ENCODE measurements at regions not wholly inside any gene's neighbourhood (a gene's known extent, or its start where the extent isn't known, plus 50 kb on each side); places are given as distances from the start of the nearest gene placed in this dataset.
"Not testable (repeated sequence)": the region's sequence is repeated elsewhere in the genome, so short reads cannot be mapped to it uniquely, and the experiment has no call there.

DNA sequence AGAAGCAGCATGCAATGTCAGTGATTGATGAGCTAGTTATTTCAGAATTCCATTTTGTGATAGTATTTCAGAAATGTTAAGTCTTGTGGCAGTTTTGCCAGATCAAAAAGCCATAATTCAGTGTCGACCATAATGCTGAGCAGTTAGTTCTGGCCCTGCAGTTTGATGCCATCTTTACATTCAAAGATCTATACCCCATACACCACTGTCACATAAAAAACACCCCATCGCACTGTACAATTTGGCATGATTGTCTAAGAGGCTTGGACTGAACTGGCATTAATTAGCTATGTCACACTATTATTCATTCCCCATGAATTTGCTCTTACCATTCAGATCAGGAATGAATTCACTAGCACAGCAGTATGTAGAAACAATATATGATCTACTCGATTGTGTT is 127.7 kb upstream of the EPHA3 start:
- no peak for DNase-seq

DNA sequence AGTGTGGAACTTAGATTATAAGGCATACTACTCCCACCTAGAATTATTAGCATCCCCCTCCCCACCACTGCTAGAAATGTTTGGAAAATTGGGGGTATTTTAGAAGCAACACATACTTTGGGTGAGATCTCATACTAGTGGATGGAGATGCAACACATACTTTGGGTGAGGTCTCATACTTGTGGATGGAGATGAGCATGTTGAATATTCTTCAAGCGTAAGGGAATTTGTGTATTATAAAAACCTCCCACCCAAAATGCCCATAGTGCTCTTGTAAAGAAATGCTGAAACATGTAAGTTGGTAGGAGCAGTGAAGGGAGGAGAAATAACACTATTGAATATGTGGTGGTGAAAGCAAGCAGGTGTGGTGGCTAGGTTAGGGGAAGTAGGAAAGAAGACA is 124.0 kb upstream of the EPHA3 start:
- no peak for DNase-seq

GRCh38 chr3:88984256-88984655 is 123.2 kb upstream of the EPHA3 start:
- DNase-seq: no peak

DNA sequence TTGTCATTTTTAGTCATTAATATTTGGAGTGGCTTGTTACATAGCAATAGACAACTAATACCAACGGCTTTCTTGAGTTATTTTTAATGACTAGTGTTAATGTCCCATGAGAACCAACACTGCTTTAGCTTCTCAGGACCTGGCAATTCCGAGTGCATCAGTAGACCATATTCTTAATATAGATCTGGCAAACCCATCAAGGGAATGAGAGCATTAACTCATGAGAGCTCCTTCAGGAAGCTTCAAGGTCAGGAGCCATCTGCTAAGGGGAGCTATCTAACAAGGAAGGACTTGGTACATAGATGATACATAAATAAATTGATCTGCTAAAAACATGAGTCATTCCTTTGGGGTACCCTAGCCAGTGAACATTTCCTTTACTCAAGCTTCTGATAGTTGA is 122.6 kb upstream of the EPHA3 start:
- DNase-seq: no peak

DNA sequence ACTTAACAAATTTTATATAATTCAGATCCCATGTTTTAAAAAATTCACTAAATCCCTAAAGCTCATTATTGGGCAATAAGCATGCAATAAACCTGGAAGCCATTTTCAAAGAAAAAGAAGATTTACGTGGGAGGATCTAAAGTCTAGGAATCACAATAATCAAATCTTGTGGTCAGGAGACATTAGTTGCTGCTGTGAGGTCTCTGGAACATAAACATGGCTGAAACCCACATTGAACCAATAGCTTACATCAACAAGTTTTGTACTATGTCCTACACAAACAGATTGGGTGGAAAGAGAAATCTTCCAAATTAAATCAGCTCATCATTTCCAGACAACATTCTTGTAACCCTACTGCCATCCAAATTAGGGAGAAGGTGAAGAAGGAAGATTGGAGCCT is 121.9 kb upstream of the EPHA3 start:
- DNase-seq: no peak

GRCh38 chr3:88986834-88987233 is 120.6 kb upstream of the EPHA3 start:
- DNase-seq: no peak

GRCh38 chr3:88987776-88988175 is 119.6 kb upstream of the EPHA3 start:
- DNase-seq: no peak

GRCh38 chr3:88988906-88989305 is 118.5 kb upstream of the EPHA3 start:
- no peak for DNase-seq

- no peak for DNase-seq
Measured at GRCh38 chr3:88991496-88991895, 115.9 kb upstream of the EPHA3 start.

DNA sequence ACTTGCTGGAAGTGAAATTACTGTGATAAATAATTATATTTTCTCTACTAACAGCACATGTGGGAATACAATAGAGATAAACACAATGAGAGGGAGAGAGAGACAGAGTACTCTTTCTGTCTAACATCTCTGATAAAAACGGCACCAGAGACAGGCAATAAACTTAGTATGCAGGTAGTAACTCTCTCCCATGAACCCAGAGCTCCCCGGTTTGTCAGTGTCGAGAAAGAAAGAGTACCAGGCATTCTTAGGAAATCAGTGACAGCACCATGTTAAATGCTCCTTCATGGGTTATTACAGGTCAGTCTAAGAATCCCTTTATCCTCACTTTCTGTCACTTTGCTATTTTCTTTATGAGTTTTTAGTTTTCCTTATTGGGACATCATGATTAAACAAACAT is 110.7 kb upstream of the EPHA3 start:
- peak; percentile 9 for DNase-seq

DNA sequence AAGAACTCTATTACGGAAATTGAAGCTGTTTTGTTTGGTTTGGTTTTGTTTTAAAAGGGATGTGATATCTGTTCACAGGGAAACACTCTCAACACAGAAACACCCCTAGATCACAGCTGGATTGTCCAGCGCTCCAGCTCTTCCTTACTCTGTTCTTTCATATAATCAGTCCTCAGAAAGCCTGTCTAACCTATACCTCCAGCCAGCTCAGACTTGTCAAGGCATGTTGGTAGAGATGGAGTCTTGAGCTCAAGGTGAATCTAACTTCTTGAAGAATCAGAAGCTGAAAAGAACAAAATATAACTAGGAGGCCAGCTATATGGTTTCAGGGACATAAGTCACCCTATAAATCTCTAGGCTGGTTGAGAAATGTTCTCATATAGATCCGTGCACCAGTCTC is 110.2 kb upstream of the EPHA3 start:
- no peak for DNase-seq

DNA sequence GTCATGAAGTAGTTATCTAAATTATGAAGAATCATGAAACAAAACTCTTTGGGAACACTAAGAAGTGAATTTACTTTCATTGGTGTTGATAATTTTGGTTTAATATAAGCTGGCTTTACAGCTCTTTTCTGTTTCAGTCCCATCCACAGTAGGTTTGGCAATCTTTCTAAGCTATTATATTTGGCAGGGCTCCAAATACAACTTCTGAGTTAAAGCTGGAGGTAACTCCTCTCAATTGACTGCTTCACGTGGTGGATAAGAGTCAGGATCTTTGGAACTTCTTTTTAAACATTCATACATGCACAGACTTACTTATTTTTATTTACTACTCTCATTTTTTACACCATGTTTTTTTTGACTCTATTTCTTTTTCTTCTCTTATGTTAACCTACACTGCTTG is 106.5 kb upstream of the EPHA3 start:
- no peak for DNase-seq

GRCh38 chr3:89002191-89002590 is 105.2 kb upstream of the EPHA3 start:
- DNase-seq: no peak

GRCh38 chr3:89013536-89013935 is 93.9 kb upstream of the EPHA3 start:
- no peak for DNase-seq

- no peak for DNase-seq
Measured at GRCh38 chr3:89017531-89017930, 89.9 kb upstream of the EPHA3 start.

GRCh38 chr3:89025185-89025584 is 82.2 kb upstream of the EPHA3 start:
- no peak for DNase-seq

DNA sequence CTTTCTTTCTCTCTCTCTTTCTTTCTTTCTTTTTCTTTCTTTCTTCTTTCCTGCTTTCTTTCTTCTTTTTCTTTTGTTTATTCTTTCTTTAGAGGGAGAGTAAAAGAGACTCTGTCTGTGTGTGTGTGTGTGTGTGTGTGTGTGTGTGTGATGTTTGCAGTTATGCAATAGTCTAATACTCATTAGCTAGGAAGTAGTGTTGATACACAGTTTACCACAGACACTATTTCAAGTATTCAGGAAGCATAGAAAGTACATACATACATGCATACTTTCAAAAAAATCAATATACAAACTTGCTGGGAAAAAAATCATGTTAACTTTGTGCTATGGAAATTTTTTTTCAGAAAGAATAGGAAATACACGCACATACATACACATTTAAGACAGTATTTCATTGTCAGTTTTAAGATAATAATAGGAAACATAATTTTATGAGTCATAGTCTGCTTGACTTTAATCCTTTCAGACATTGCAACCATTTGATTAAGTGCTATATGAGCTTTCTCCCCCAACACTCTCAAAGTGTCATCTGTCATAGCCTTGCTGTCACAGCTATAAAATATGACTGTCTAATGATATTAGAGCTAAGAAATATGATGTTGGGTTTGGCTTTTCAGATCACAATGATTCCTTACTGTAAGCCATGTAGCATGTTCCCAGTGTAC is 74.9 kb upstream of the EPHA3 start:
- no peak for DNase-seq

DNA sequence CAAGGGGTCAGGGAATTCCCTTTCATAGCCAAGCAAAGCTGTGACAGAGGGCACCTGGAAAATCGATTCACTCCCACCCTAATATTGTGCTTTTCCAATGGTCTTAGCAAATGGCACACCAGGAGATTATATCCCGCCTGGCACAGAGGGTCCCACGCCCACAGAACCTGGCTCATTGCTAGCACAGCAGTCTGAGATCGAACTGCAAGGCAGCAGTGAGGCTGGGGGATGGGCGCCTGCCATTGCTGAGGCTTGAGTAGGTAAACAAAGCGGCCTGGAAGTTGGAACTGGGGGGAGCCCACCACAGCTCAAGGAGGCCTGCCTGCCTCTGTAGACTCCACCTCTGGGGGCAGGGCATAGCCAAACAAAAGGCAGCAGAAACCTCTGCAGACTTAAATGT is 72.7 kb upstream of the EPHA3 start:
- DNase-seq: not testable (repeated sequence)

- no peak for DNase-seq
Measured at GRCh38 chr3:89038869-89039268, 68.6 kb upstream of the EPHA3 start.

DNA sequence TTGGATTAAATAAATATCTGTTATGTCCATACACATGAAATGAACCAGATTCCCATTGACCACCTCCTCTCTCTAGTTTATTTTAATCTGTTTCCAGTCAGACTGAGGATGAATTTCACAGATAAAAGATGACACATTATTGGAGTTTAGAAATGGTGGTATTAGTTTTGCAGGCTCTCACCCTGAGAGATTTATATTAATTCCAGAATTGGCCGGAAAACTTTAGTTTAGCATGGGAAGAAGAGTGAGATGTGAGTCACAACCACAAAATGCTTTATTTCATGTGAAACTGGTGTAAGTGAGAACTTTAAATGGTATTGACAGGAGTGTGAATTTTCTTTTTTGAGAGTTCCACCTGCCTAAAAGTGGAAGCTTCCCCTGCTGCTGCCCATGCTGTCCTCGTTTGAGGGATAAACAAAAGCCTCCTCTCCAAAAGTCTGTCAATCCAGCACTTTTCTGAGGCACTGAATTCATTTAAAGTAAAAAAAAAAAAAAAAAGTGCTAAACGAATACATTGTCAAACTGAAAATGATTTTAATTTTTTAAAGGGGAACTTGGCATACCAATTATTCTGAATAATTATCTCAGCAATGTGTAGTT is 65.1 kb upstream of the EPHA3 start:
- no peak for DNase-seq

GRCh38 chr3:89043406-89043932 is 64.0 kb upstream of the EPHA3 start:
- DNase-seq: no peak

DNA sequence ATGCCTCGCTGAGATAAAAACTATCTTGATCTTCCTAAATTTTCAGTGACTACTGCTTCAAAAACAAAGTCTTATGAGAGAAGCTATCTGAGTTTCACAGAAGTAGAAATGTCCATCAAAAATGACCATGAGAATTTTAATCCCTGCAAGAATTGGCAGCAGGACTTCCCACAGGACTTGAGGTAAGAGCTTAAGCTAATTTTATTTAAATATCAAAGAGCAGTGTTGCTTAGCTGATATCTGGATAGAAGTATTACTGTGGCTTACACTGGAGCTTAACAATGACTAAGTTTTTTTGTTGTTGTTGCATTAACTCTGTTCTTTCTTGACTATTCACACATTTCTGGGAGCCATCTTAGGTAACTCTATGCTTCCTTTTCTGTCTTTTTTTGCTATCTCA is 60.8 kb upstream of the EPHA3 start:
- DNase-seq: no peak

- DNase-seq: no peak
Measured at GRCh38 chr3:89049119-89049518, 58.3 kb upstream of the EPHA3 start.

GRCh38 chr3:89052386-89052785 is 55.0 kb upstream of the EPHA3 start:
- no peak for DNase-seq

DNA sequence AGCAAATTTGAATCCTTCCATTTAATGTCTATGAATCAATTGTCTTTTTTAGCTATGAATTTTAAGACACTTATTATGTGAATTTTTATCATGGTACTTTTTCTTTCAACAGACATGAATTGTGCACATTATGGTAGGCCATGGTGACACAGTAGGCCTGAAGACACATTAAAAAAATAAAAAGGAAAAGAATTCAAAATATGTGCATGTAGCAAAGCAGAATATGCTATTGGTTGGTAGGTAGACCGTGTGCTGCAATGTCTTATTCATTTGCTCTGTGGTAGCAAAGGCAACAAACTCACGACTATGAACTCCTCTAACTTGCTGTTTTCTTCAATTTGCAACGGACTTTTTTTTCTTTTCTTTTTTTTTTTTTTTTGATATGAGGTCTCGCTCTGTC is 50.0 kb upstream of the EPHA3 start:
- DNase-seq: no peak
